ENCODE measurements at regions not wholly inside any gene's neighbourhood (a gene's known extent, or its start where the extent isn't known, plus 50 kb on each side); places are given as distances from the start of the nearest gene placed in this dataset.

- TF ChIP-seq POLR2AphosphoS5 (IDR thresholded peaks at IDR 0.05; ENCODE audit: low read depth, low read length), result no peak
- no peak for TF ChIP-seq TAF1 (IDR thresholded peaks at IDR 0.05; ENCODE audit: borderline replicate concordance, insufficient read depth, low read length)
- no peak for TF ChIP-seq SIN3A (IDR thresholded peaks at IDR 0.05; ENCODE audit: borderline replicate concordance, insufficient read depth, low read length)
- TF ChIP-seq REST (IDR thresholded peaks at IDR 0.05; ENCODE audit: insufficient read depth in 1 of 2, low read depth in 2 of 2, low read length in 2 of 2), result no peak
- TF ChIP-seq FOXP2 (optimal IDR thresholded peaks at IDR 0.05; ENCODE audit: borderline replicate concordance, extremely low read depth, extremely low read length, insufficient read depth), result no peak
Measured at GRCh38 chr15:26234976-26235767, 372.0 kb upstream of the ATP10A start.
